ACC112 (cell line): ENCODE measurements at regions not wholly inside any gene's neighbourhood (a gene's known extent, or its start where the extent isn't known, plus 50 kb on each side); places are given as distances from the start of the nearest gene placed in this dataset.

Experiments
- H2AFZ ChIP-seq: fragments of 200-600 bp; sonication (generic); one replicate; pipeline ENCODE4 v1.6.0; 2017; ENCODE audit warnings: antibody characterized with exemption, low read length; ENCODE audit not compliant: unreplicated experiment
- H3K27ac ChIP-seq: fragments of 200-600 bp; sonication (generic); 2 replicates; pipeline ENCODE4 v1.5.1; 2014; ENCODE audit warnings: low read depth, mild to moderate bottlenecking, antibody characterized with exemption, low read length, moderate library complexity
- H3K27me3 ChIP-seq: fragments of 200-600 bp; sonication (generic); 2 replicates; pipeline ENCODE4 v1.6.1; 2014; ENCODE audit warnings: mild to moderate bottlenecking, antibody characterized with exemption, low read length, moderate library complexity, mixed read lengths; ENCODE audit not compliant: insufficient read depth
- H3K36me3 ChIP-seq: fragments of 200-600 bp; sonication (generic); 2 replicates; pipeline ENCODE4 v1.6.1; 2016; ENCODE audit warnings: mild to moderate bottlenecking, antibody characterized with exemption, low read length, moderate library complexity, mixed read lengths; ENCODE audit not compliant: insufficient read depth
- H3K4me1 ChIP-seq: fragments of 200-600 bp; sonication (generic); one replicate; pipeline ENCODE4 v1.6.1; 2016; ENCODE audit warnings: low read length, mixed read lengths; ENCODE audit not compliant: insufficient read depth, unreplicated experiment, control insufficient read depth
- H3K4me3 ChIP-seq: fragments of 200-600 bp; sonication (generic); 2 replicates; pipeline ENCODE4 v1.5.1; 2014; ENCODE audit warnings: mild to moderate bottlenecking, low read depth, low read length
- H3K79me2 ChIP-seq: fragments of 200-600 bp; sonication (generic); one replicate; pipeline ENCODE4 v1.6.0; 2016; ENCODE audit warnings: low read length; ENCODE audit not compliant: control insufficient read depth, unreplicated experiment, insufficient read depth

- Histone ChIP-seq H2AFZ (peak overlapping the region; percentile 39), H3K36me3 (no peaks in the 10 kb centered on the region), H3K79me2 (no peaks in the 10 kb centered on the region), H3K4me1 (no peaks in the 10 kb centered on the region), H3K4me3 (no peak overlapping the region), H3K27me3 (no peaks in the 10 kb centered on the region), H3K27ac (no peak overlapping the region)
These were observed 2594.8 kb downstream of the ARAP2 start for GRCh38 chr4:33649471-33649870.

GRCh38 chr4:33650036-33650435, 2594.3 kb downstream of the ARAP2 start:
- no peak overlapping the region for H2AFZ ChIP-seq
- no peaks in the 10 kb centered on the region for H3K79me2 ChIP-seq
- no peaks in the 10 kb centered on the region for H3K27me3 ChIP-seq
- no peaks in the 10 kb centered on the region for H3K36me3 ChIP-seq
- H3K4me1 ChIP-seq, result no peaks in the 10 kb centered on the region
- no peak overlapping the region for H3K4me3 ChIP-seq
- no peak overlapping the region for H3K27ac ChIP-seq

GRCh38 chr4:33658971-33659370, 2585.3 kb downstream of the ARAP2 start:
- no peaks in the 10 kb centered on the region for H3K79me2 ChIP-seq
- no peaks in the 10 kb centered on the region for H3K36me3 ChIP-seq
- H2AFZ ChIP-seq, result no peak overlapping the region
- no peak overlapping the region for H3K4me3 ChIP-seq
- H3K27ac ChIP-seq, result no peak overlapping the region
- H3K27me3 ChIP-seq, result no peaks in the 10 kb centered on the region
- peaks cover 5% of the 10 kb centered on the region for H3K4me1 ChIP-seq

GRCh38 chr4:33661636-33662035, 2582.7 kb downstream of the ARAP2 start:
- H3K79me2 ChIP-seq, result no peaks in the 10 kb centered on the region
- H3K27me3 ChIP-seq, result no peaks in the 10 kb centered on the region
- peaks cover 5% of the 10 kb centered on the region for H3K4me1 ChIP-seq
- H3K36me3 ChIP-seq, result no peaks in the 10 kb centered on the region
- H2AFZ ChIP-seq, result no peak overlapping the region
- no peak overlapping the region for H3K4me3 ChIP-seq
- no peak overlapping the region for H3K27ac ChIP-seq

- no peak overlapping the region for H2AFZ ChIP-seq
- H3K4me3 ChIP-seq, result no peak overlapping the region
- no peak overlapping the region for H3K27ac ChIP-seq
- no peaks in the 10 kb centered on the region for H3K36me3 ChIP-seq
- H3K27me3 ChIP-seq, result no peaks in the 10 kb centered on the region
- no peaks in the 10 kb centered on the region for H3K79me2 ChIP-seq
- no peaks in the 10 kb centered on the region for H3K4me1 ChIP-seq
These were observed 2558.4 kb downstream of the ARAP2 start for GRCh38 chr4:33685939-33686338.

GRCh38 chr4:33696041-33696440, 2548.3 kb downstream of the ARAP2 start:
- no peak overlapping the region for H3K4me3 ChIP-seq
- H2AFZ ChIP-seq, result no peak overlapping the region
- H3K27me3 ChIP-seq, result no peaks in the 10 kb centered on the region
- H3K27ac ChIP-seq, result no peak overlapping the region
- no peaks in the 10 kb centered on the region for H3K36me3 ChIP-seq
- H3K4me1 ChIP-seq, result peaks cover 5% of the 10 kb centered on the region
- H3K79me2 ChIP-seq, result no peaks in the 10 kb centered on the region

GRCh38 chr4:33696586-33696985, 2547.7 kb downstream of the ARAP2 start:
- no peak overlapping the region for H2AFZ ChIP-seq
- H3K4me3 ChIP-seq, result no peak overlapping the region
- H3K36me3 ChIP-seq, result no peaks in the 10 kb centered on the region
- peaks cover 5% of the 10 kb centered on the region for H3K4me1 ChIP-seq
- H3K27ac ChIP-seq, result no peak overlapping the region
- no peaks in the 10 kb centered on the region for H3K27me3 ChIP-seq
- no peaks in the 10 kb centered on the region for H3K79me2 ChIP-seq

GRCh38 chr4:33709247-33709646, 2535.1 kb downstream of the ARAP2 start:
- Histone ChIP-seq H3K36me3 (no peaks in the 10 kb centered on the region), H3K4me1 (no peaks in the 10 kb centered on the region), H3K27me3 (no peaks in the 10 kb centered on the region), H3K27ac (peak overlapping the region; percentile 30), H2AFZ (no peak overlapping the region), H3K79me2 (no peaks in the 10 kb centered on the region), H3K4me3 (no peak overlapping the region)

GRCh38 chr4:33711826-33712225, 2532.5 kb downstream of the ARAP2 start:
- Histone ChIP-seq H3K27ac (no peak overlapping the region), H2AFZ (no peak overlapping the region), H3K36me3 (no peaks in the 10 kb centered on the region), H3K79me2 (no peaks in the 10 kb centered on the region), H3K4me3 (no peak overlapping the region), H3K4me1 (peaks cover 11% of the 10 kb centered on the region), H3K27me3 (no peaks in the 10 kb centered on the region)

- H3K27ac ChIP-seq, result peak overlapping the region; percentile 47
- no peaks in the 10 kb centered on the region for H3K27me3 ChIP-seq
- no peaks in the 10 kb centered on the region for H3K79me2 ChIP-seq
- no peak overlapping the region for H3K4me3 ChIP-seq
- H2AFZ ChIP-seq, result peak overlapping the region; percentile 25
- peaks cover 11% of the 10 kb centered on the region for H3K4me1 ChIP-seq
- H3K36me3 ChIP-seq, result no peaks in the 10 kb centered on the region
These were observed 2529.3 kb downstream of the ARAP2 start for GRCh38 chr4:33714971-33715370.

- Histone ChIP-seq H2AFZ (no peak overlapping the region), H3K27me3 (no peaks in the 10 kb centered on the region), H3K4me3 (no peak overlapping the region), H3K27ac (peak overlapping the region; percentile 50), H3K79me2 (no peaks in the 10 kb centered on the region), H3K4me1 (peaks cover 11% of the 10 kb centered on the region), H3K36me3 (no peaks in the 10 kb centered on the region)
These were observed 2528.4 kb downstream of the ARAP2 start for GRCh38 chr4:33715841-33716395.
